H1 (cell line): ENCODE measurements at regions not wholly inside any gene's neighbourhood (a gene's known extent, or its start where the extent isn't known, plus 50 kb on each side); places are given as distances from the start of the nearest gene placed in this dataset.

Experiments
- CTCF ChIA-PET: fragments of 300-600 bp; sonication (Branson Sonifier 250); formaldehyde crosslinking; loops from one replicate; lab custom pipeline; 2021; ENCODE audit not compliant: partially characterized antibody; lab: Charles Lee
- POLR2A ChIA-PET: fragments of 300-600 bp; sonication (Branson Sonifier 250); formaldehyde crosslinking; loops from one replicate; lab custom pipeline; 2021; ENCODE audit warnings: inconsistent platforms; ENCODE audit not compliant: partially characterized antibody; lab: Charles Lee
- DNase-seq, 2 experiments: peaks; one replicate each; pipeline versions ENCODE4 v3.0.0 to v3.0.0-alpha.2; 2010 to 2022; ENCODE audit warnings: low spot score in 2 of 2, low read depth in 1 of 2, mixed read lengths in 1 of 2
- FAIRE-seq: peaks from 2 replicates; lab custom pipeline; 2011; peaks lifted over from hg19 to GRCh38; lab: Jason Lieb, UNC
- H2AFZ ChIP-seq: 2 replicates; pipeline ENCODE4 v1.8.1; 2012; ENCODE audit warnings: low read length, inconsistent platforms
- H2AK5ac ChIP-seq: 2 replicates; pipeline ENCODE4 v1.6.1; 2013; ENCODE audit warnings: low read depth, low read length
- H2BK120ac ChIP-seq: replicated peaks from 2 replicates; pipeline ENCODE3; 2013; ENCODE audit warnings: low read depth, low read length, inconsistent platforms
- H2BK12ac ChIP-seq: 2 replicates; pipeline ENCODE4 v1.6.1; 2013; ENCODE audit warnings: low read depth, low read length
- H2BK15ac ChIP-seq: 2 replicates; pipeline ENCODE4 v1.6.1; 2013; ENCODE audit warnings: low read length
- H2BK20ac ChIP-seq: 2 replicates; pipeline ENCODE4 v1.6.1; 2013; ENCODE audit warnings: low read length
- H2BK5ac ChIP-seq: 2 replicates; pipeline ENCODE4 v1.6.1; 2013; ENCODE audit warnings: low read depth, low read length
- H3K14ac ChIP-seq: 2 replicates; pipeline ENCODE4 v1.6.1; 2013; ENCODE audit warnings: inconsistent platforms; ENCODE audit not compliant: insufficient read length
- H3K18ac ChIP-seq: 2 replicates; pipeline ENCODE4 v1.6.1; 2013; ENCODE audit warnings: low read length; ENCODE audit errors: extremely low read depth
- H3K23ac ChIP-seq: 2 replicates; pipeline ENCODE4 v1.6.1; 2013; ENCODE audit warnings: inconsistent platforms; ENCODE audit not compliant: insufficient read length
- H3K23me2 ChIP-seq: 2 replicates; pipeline ENCODE4 v1.6.1; 2013; ENCODE audit warnings: low read depth, low read length
- H3K27ac ChIP-seq: 2 replicates; pipeline ENCODE4 v1.6.1; 2011; ENCODE audit warnings: low read depth, low read length, inconsistent platforms
- H3K27me3 ChIP-seq, 4 experiments: replicated peaks in 1 of 4; 1 replicate in 1 of 4; 2 replicates in 3 of 4; pipeline versions ENCODE4 v1.6.1 to v1.8.1; 2011 to 2013; ENCODE audit warnings: low read length in 3 of 4, mild to moderate bottlenecking in 3 of 4, inconsistent platforms in 2 of 4, mixed read lengths in 2 of 4, moderate library complexity in 1 of 4; ENCODE audit not compliant: control insufficient read depth in 3 of 4, insufficient read depth in 3 of 4; ENCODE audit errors: extremely low read depth in 1 of 4
- H3K36me3 ChIP-seq, 4 experiments: 2 replicates each; pipeline versions ENCODE4 v1.6.1 to v1.8.1; 2011 to 2013; ENCODE audit warnings: mild to moderate bottlenecking in 4 of 4, low read length in 3 of 4, moderate library complexity in 2 of 4, control low read depth in 1 of 4, inconsistent platforms in 1 of 4; ENCODE audit not compliant: insufficient read depth in 4 of 4, control insufficient read depth in 2 of 4
- H3K4ac ChIP-seq: replicated peaks from 2 replicates; pipeline ENCODE3; 2013; ENCODE audit warnings: low read length, low read depth, mixed read lengths, inconsistent platforms; ENCODE audit not compliant: insufficient read length
- H3K4me1 ChIP-seq, 4 experiments: replicated peaks in 1 of 4; 1 replicate in 1 of 4; 2 replicates in 3 of 4; pipeline versions ENCODE4 v1.6.1 to v1.8.1; 2011 to 2013; ENCODE audit warnings: low read length in 3 of 4, inconsistent platforms in 2 of 4, mixed read lengths in 1 of 4; ENCODE audit not compliant: insufficient read depth in 4 of 4, control insufficient read depth in 3 of 4
- H3K4me2 ChIP-seq, 2 experiments: 2 replicates each; pipeline versions ENCODE4 v1.6.1 to v1.8.1; 2011 to 2013; ENCODE audit warnings: low read depth in 2 of 2, low read length in 2 of 2, control low read depth in 1 of 2, inconsistent platforms in 1 of 2, mild to moderate bottlenecking in 1 of 2; ENCODE audit not compliant: insufficient read depth in 1 of 2
- H3K4me3 ChIP-seq, 4 experiments: fragments of 200-600, 300-600 bp in 1 of 4; sonication (generic), shearing (Covaris generic), sonication (Bioruptor Twin) in 1 of 4; 2 replicates each; pipeline versions ENCODE4 v1.5.1 to v1.8.1; 2011 to 2016; ENCODE audit warnings: low read length in 4 of 4, low read depth in 3 of 4, control low read depth in 2 of 4, inconsistent platforms in 2 of 4, mild to moderate bottlenecking in 2 of 4, mixed read lengths in 1 of 4, moderate library complexity in 1 of 4; ENCODE audit not compliant: insufficient read depth in 2 of 4; ENCODE audit errors: extremely low read depth in 1 of 4
- H3K56ac ChIP-seq: replicated peaks from 2 replicates; pipeline ENCODE3; 2013; ENCODE audit warnings: low read depth, mild to moderate bottlenecking, mixed read lengths, low read length, inconsistent platforms; ENCODE audit not compliant: insufficient read length
- H3K79me1 ChIP-seq: 2 replicates; pipeline ENCODE4 v1.6.1; 2013; ENCODE audit warnings: low read depth, low read length, control low read depth
- H3K79me2 ChIP-seq, 2 experiments: 2 replicates each; pipeline versions ENCODE4 v1.6.1 to v1.8.1; 2012 to 2013; ENCODE audit warnings: low read length in 2 of 2, mild to moderate bottlenecking in 2 of 2, inconsistent platforms in 1 of 2; ENCODE audit not compliant: insufficient read depth in 2 of 2, control insufficient read depth in 1 of 2
- H3K9ac ChIP-seq, 4 experiments: replicated peaks in 1 of 4; 1 replicate in 1 of 4; 2 replicates in 3 of 4; pipeline versions ENCODE4 v1.6.1 to v1.8.1; 2011 to 2013; ENCODE audit warnings: low read depth in 3 of 4, low read length in 3 of 4, control low read depth in 2 of 4, mild to moderate bottlenecking in 2 of 4, moderate library complexity in 2 of 4, inconsistent platforms in 1 of 4; ENCODE audit errors: extremely low read depth in 1 of 4
- H3K9me3 ChIP-seq, 2 experiments: 2 replicates each; pipeline versions ENCODE4 v1.6.1 to v1.8.1; 2012 to 2013; ENCODE audit warnings: mild to moderate bottlenecking in 2 of 2, moderate library complexity in 2 of 2, control low read depth in 1 of 2, inconsistent platforms in 1 of 2, low read depth in 1 of 2, low read length in 1 of 2, mixed read lengths in 1 of 2; ENCODE audit not compliant: insufficient read depth in 2 of 2
- H4K20me1 ChIP-seq, 2 experiments: replicated peaks in 1 of 2; 2 replicates each; pipeline versions ENCODE3 to v1.8.1; 2011 to 2013; ENCODE audit warnings: inconsistent platforms in 2 of 2, low read length in 2 of 2, mild to moderate bottlenecking in 1 of 2; ENCODE audit not compliant: insufficient read depth in 2 of 2, control insufficient read depth in 1 of 2
- H4K5ac ChIP-seq: 2 replicates; pipeline ENCODE4 v1.6.1; 2013; ENCODE audit warnings: low read length, low read depth, mixed read lengths, inconsistent platforms; ENCODE audit not compliant: insufficient read length
- H4K8ac ChIP-seq: 2 replicates; pipeline ENCODE4 v1.8.0; 2013; ENCODE audit warnings: mild to moderate bottlenecking, moderate library complexity, low read length, inconsistent platforms; ENCODE audit not compliant: insufficient read depth; ENCODE audit errors: extremely low read depth
- H4K91ac ChIP-seq: replicated peaks from 2 replicates; pipeline ENCODE3; 2013; ENCODE audit warnings: low read length, mixed read lengths, inconsistent platforms; ENCODE audit not compliant: insufficient read length
- CBX5 ChIP-seq: fragments of 300-800, 300-1000 bp; sonication (generic); IDR thresholded peaks from 2 replicates; pipeline ENCODE4 v1.7.1; 2016; ENCODE audit warnings: antibody characterized with exemption, low read length, low read depth
- CHD2 ChIP-seq: IDR thresholded peaks from 2 replicates; pipeline ENCODE4 v1.6.1; 2012; ENCODE audit warnings: low read length, improper control_type of control experiment
- GABPA ChIP-seq: IDR thresholded peaks from 2 replicates; pipeline ENCODE4 v1.6.1; 2011; ENCODE audit warnings: mild to moderate bottlenecking, low read length, moderate library complexity, borderline replicate concordance; ENCODE audit not compliant: insufficient read depth
- KDM5A ChIP-seq: fragments of 200-600 bp; IDR thresholded peaks from 2 replicates; pipeline ENCODE4 v1.7.1; 2012; ENCODE audit warnings: mild to moderate bottlenecking, low read length, inconsistent platforms, mixed read lengths
- MAFK ChIP-seq: IDR thresholded peaks from 2 replicates; pipeline ENCODE4 v1.6.1; 2012; ENCODE audit warnings: low read depth, mild to moderate bottlenecking, improper control_type of control experiment, low read length
- MAX ChIP-seq: IDR thresholded peaks from 2 replicates; pipeline ENCODE4 v1.6.1; 2012; ENCODE audit warnings: inconsistent platforms
- POLR2AphosphoS5 ChIP-seq: IDR thresholded peaks from 2 replicates; pipeline ENCODE4 v1.6.1; 2011; ENCODE audit warnings: low read depth, low read length
- SAP30 ChIP-seq: fragments of 300-600 bp; sonication (generic); IDR thresholded peaks from 2 replicates; pipeline ENCODE4 v1.7.1; 2012; ENCODE audit warnings: low read length, moderate library complexity, mild to moderate bottlenecking, inconsistent platforms; ENCODE audit not compliant: insufficient read depth, insufficient replicate concordance
- SP2 ChIP-seq: IDR thresholded peaks from 2 replicates; pipeline ENCODE4 v1.6.1; 2012; ENCODE audit warnings: mild to moderate bottlenecking, low read length, inconsistent platforms
- SP4 ChIP-seq: IDR thresholded peaks from 2 replicates; pipeline ENCODE4 v1.6.1; 2012; ENCODE audit warnings: low read length, inconsistent platforms

DNA sequence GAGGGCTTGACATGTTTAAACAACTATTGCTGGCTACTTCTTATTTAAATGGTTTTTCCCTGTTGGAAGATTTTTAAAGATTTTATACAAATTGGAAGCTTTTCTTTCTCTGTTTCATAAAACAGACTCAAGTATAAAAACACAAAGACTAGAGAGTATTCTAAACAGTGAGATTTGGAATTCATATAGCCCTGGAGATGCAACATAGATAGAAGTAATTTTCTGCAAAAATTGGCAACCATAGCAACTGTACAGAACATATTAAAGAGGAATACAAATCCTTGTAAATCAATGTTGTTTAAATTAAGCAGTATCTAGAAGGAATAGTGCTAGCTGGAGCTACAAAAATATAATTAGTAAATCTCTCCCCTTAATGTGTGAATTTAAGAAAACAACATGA, 2612.9 kb upstream of the PCDH20 start:
- Histone ChIP-seq H3K79me2 (no peaks in the 10 kb centered on the region), H3K18ac (no peak overlapping the region), H4K20me1 (no peaks in the 10 kb centered on the region), H2AK5ac (no peak overlapping the region), H3K4ac (no peak overlapping the region), H3K79me1 (no peaks in the 10 kb centered on the region), H3K36me3 (no peaks in the 10 kb centered on the region), H3K23ac (no peak overlapping the region), H3K4me3 (no peak overlapping the region), H2BK20ac (no peak overlapping the region), H2BK120ac (no peak overlapping the region), H2AFZ (no peak overlapping the region), H4K8ac (no peak overlapping the region), H3K56ac (no peak overlapping the region), H3K9ac (no peak overlapping the region), H3K14ac (no peak overlapping the region), H3K4me2 (no peak overlapping the region), H3K9me3 (no peaks in the 10 kb centered on the region), H3K23me2 (no peaks in the 10 kb centered on the region), H2BK15ac (no peak overlapping the region), H3K4me1 (no peaks in the 10 kb centered on the region), H4K91ac (no peak overlapping the region), H3K27ac (no peak overlapping the region), H4K5ac (no peak overlapping the region), H2BK12ac (no peak overlapping the region), H2BK5ac (no peak overlapping the region), H3K27me3 (no peaks in the 10 kb centered on the region)
- TF ChIP-seq SP2 (no peak), POLR2AphosphoS5 (no peak), MAX (no peak), GABPA (no peak), MAFK (no peak), CBX5 (no peak), CHD2 (no peak), KDM5A (no peak), SAP30 (no peak), SP4 (no peak)
- DNase-seq (no peak), FAIRE-seq (no peak)
- ChIA-PET POLR2A (no interaction called here), CTCF (interaction anchor here (0.7 kb wide), 1 partner anchor 1696 kb away, joined by 3 read pairs; no protein-coding TSS in a partner anchor)
